ENCODE measurements at regions not wholly inside any gene's neighbourhood (a gene's known extent, or its start where the extent isn't known, plus 50 kb on each side); places are given as distances from the start of the nearest gene placed in this dataset.
A peak's percentile ranks its signal among the peaks of the same experiment; 100 is the strongest.

GRCh38 chr14:26132061-26132645 lies 465.7 kb downstream of the NOVA1 start:
- TF ChIP-seq CTCF (conservative IDR thresholded peaks at IDR 0.05; ENCODE audit: control insufficient read depth, insufficient read depth, low read depth, low read length) = no peak
- H3K4me3 ChIP-seq (ENCODE audit: control insufficient read depth, low read depth, low read length) = no peak overlapping the region
- DNase-seq (ENCODE audit: low read depth) = peak; percentile 59

GRCh38 chr14:26130690-26131089 lies 467.1 kb downstream of the NOVA1 start:
- DNase-seq (ENCODE audit: low read depth) = no peak
- H3K4me3 ChIP-seq (ENCODE audit: control insufficient read depth, low read depth, low read length) = no peak overlapping the region
- TF ChIP-seq CTCF (conservative IDR thresholded peaks at IDR 0.05; ENCODE audit: control insufficient read depth, insufficient read depth, low read depth, low read length) = no peak

GRCh38 chr14:26128931-26129671 lies 468.7 kb downstream of the NOVA1 start:
- DNase-seq (ENCODE audit: low read depth) = peak; percentile 26

GRCh38 chr14:26124896-26125438 lies 472.9 kb downstream of the NOVA1 start:
- no peak overlapping the region for H3K4me3 ChIP-seq (ENCODE audit: control insufficient read depth, low read depth, low read length)
- no peak for DNase-seq (ENCODE audit: low read depth)
- no peak for TF ChIP-seq CTCF (conservative IDR thresholded peaks at IDR 0.05; ENCODE audit: control insufficient read depth, insufficient read depth, low read depth, low read length)

More at GRCh38 chr14:26128931-26129671, 468.7 kb downstream of the NOVA1 start:
- no peak overlapping the region for H3K4me3 ChIP-seq (ENCODE audit: control insufficient read depth, low read depth, low read length)
- TF ChIP-seq CTCF (conservative IDR thresholded peaks at IDR 0.05; ENCODE audit: control insufficient read depth, insufficient read depth, low read depth, low read length) = no peak

GRCh38 chr14:26123459-26123858 lies 474.4 kb downstream of the NOVA1 start:
- H3K4me3 ChIP-seq (ENCODE audit: control insufficient read depth, low read depth, low read length) = no peak overlapping the region
- no peak for TF ChIP-seq CTCF (conservative IDR thresholded peaks at IDR 0.05; ENCODE audit: control insufficient read depth, insufficient read depth, low read depth, low read length)
- DNase-seq (ENCODE audit: low read depth) = no peak

- H3K4me3 ChIP-seq (ENCODE audit: control insufficient read depth, low read depth, low read length) = no peak overlapping the region
- DNase-seq (ENCODE audit: low read depth) = no peak
- TF ChIP-seq CTCF (conservative IDR thresholded peaks at IDR 0.05; ENCODE audit: control insufficient read depth, insufficient read depth, low read depth, low read length) = no peak
Observed at GRCh38 chr14:26121181-26121580, 476.7 kb downstream of the NOVA1 start.
